CD14-positive monocyte (primary cell): ENCODE measurements at regions not wholly inside any gene's neighbourhood (a gene's known extent, or its start where the extent isn't known, plus 50 kb on each side); places are given as distances from the start of the nearest gene placed in this dataset.

Experiments used
- DNase-seq, 3 donors: peaks; one replicate each; pipeline ENCODE4 v3.0.0-alpha.2; 2011 to 2022
- H2AFZ ChIP-seq: 2 replicates; pipeline ENCODE4 v1.6.0; 2012; ENCODE audit warnings: mild to moderate bottlenecking, low read depth, low read length, inconsistent platforms; ENCODE audit not compliant: insufficient read depth, poor library complexity, severe bottlenecking
- H3K27ac ChIP-seq, 2 donors: 1 replicate in 1 of 2; 2 replicates in 1 of 2; pipeline ENCODE4 v1.5.1; 2012 to 2013; ENCODE audit warnings: low read length in 2 of 2, control low read depth in 1 of 2, inconsistent platforms in 1 of 2, low read depth in 1 of 2, mild to moderate bottlenecking in 1 of 2
- H3K27me3 ChIP-seq, 2 donors: one replicate each; pipeline versions ENCODE4 v1.6.0 to v1.6.1; 2011 to 2013; ENCODE audit warnings: low read length in 2 of 2; ENCODE audit not compliant: control insufficient read depth in 2 of 2, insufficient read depth in 2 of 2
- H3K36me3 ChIP-seq, 2 donors: replicated peaks in 1 of 2; 1 replicate in 1 of 2; 2 replicates in 1 of 2; pipeline versions ENCODE4 v1.5.1 to v1.6.1; 2012 to 2013; ENCODE audit warnings: low read length in 2 of 2, control low read depth in 1 of 2, inconsistent platforms in 1 of 2, mild to moderate bottlenecking in 1 of 2; ENCODE audit not compliant: insufficient read depth in 2 of 2, control insufficient read depth in 1 of 2
- H3K4me1 ChIP-seq, 2 donors: 1 replicate in 1 of 2; 2 replicates in 1 of 2; pipeline versions ENCODE4 v1.5.1 to v1.6.1; 2012 to 2013; ENCODE audit warnings: low read length in 2 of 2, control low read depth in 1 of 2, inconsistent platforms in 1 of 2, mild to moderate bottlenecking in 1 of 2, moderate library complexity in 1 of 2; ENCODE audit not compliant: insufficient read depth in 2 of 2, control insufficient read depth in 1 of 2
- H3K4me2 ChIP-seq: replicated peaks from 2 replicates; pipeline ENCODE3; 2012; ENCODE audit warnings: low read length, moderate library complexity, mild to moderate bottlenecking; ENCODE audit not compliant: poor library complexity, severe bottlenecking; ENCODE audit errors: extremely low read depth
- H3K4me3 ChIP-seq, 3 experiments: fragments of 200-600 bp in 1 of 3; sonication (generic) in 1 of 3; replicated peaks in 1 of 3; 1 replicate in 2 of 3; 2 replicates in 1 of 3; pipeline ENCODE4 v1.5.1; 2011 to 2013; ENCODE audit warnings: low read length in 3 of 3, mild to moderate bottlenecking in 3 of 3, control low read depth in 2 of 3, low read depth in 2 of 3, inconsistent platforms in 1 of 3, moderate library complexity in 1 of 3
- H3K79me2 ChIP-seq: 2 replicates; pipeline ENCODE4 v1.6.0; 2012; ENCODE audit warnings: mild to moderate bottlenecking, control low read depth, inconsistent platforms, low read length, moderate library complexity; ENCODE audit not compliant: insufficient read depth
- H3K9ac ChIP-seq: 2 replicates; pipeline ENCODE4 v1.6.0; 2017; ENCODE audit warnings: low read length, mild to moderate bottlenecking; ENCODE audit not compliant: insufficient read depth, poor library complexity, severe bottlenecking
- H3K9me3 ChIP-seq, 2 donors: replicated peaks in 1 of 2; 1 replicate in 1 of 2; 2 replicates in 1 of 2; pipeline versions ENCODE4 v1.5.1 to v1.6.1; 2012 to 2013; ENCODE audit warnings: low read length in 2 of 2, control low read depth in 1 of 2; ENCODE audit not compliant: control insufficient read depth in 1 of 2, insufficient read depth in 1 of 2
- H4K20me1 ChIP-seq: 2 replicates; pipeline ENCODE4 v1.6.0; 2012; ENCODE audit warnings: mild to moderate bottlenecking, low read length, control low read depth, moderate library complexity; ENCODE audit not compliant: insufficient read depth
- H3K27ac Mint-ChIP-seq, 7 donors: one replicate each; pipeline ENCODE4 v1.8.0; 2020; ENCODE audit warnings: mild to moderate bottlenecking in 7 of 7, mixed read lengths in 7 of 7, moderate library complexity in 6 of 7, inconsistent platforms in 2 of 7
- H3K27me3 Mint-ChIP-seq, 3 donors: one replicate each; pipeline ENCODE4 v1.8.0; 2021 to 2022; ENCODE audit warnings: low read depth in 3 of 3, mild to moderate bottlenecking in 3 of 3, mixed read lengths in 3 of 3, moderate library complexity in 3 of 3, inconsistent platforms in 1 of 3
- H3K36me3 Mint-ChIP-seq, 2 donors: one replicate each; pipeline ENCODE4 v1.8.0; 2020; ENCODE audit warnings: mixed read lengths in 2 of 2, inconsistent platforms in 1 of 2, mild to moderate bottlenecking in 1 of 2
- H3K4me1 Mint-ChIP-seq: one replicate; pipeline ENCODE4 v1.8.0; 2020; ENCODE audit warnings: mild to moderate bottlenecking, mixed read lengths
- H3K4me3 Mint-ChIP-seq, 2 donors: one replicate each; pipeline ENCODE4 v1.8.0; 2020; ENCODE audit warnings: mild to moderate bottlenecking in 2 of 2, mixed read lengths in 2 of 2, moderate library complexity in 1 of 2
- H3K9me3 Mint-ChIP-seq, 7 donors: one replicate each; pipeline ENCODE4 v1.8.0; 2020 to 2022; ENCODE audit warnings: mixed read lengths in 7 of 7, mild to moderate bottlenecking in 6 of 7, moderate library complexity in 6 of 7, inconsistent platforms in 2 of 7
- CTCF ChIP-seq: fragments of 200-600 bp; IDR thresholded peaks from one replicate; pipeline ENCODE4 v1.8.0; 2022; ENCODE audit warnings: antibody characterized with exemption, mild to moderate bottlenecking
- WGBS: methylation state at CpG from one replicate; pipeline ENCODE4 v1.1.5; 2013; ENCODE audit warnings: missing lambda C conversion rate; ENCODE audit not compliant: insufficient coverage; 5-methylcytosine and 5-hydroxymethylcytosine counted together
- intact Hi-C, 2 donors: fragments of 100-400 bp; cut with micrococcal nuclease; formaldehyde crosslinking; loops; one replicate each; pipeline versions ENCODE4 v1.15.0 to v1.15.1; 2023

- Histone ChIP-seq H3K36me3 (no peaks in the 10 kb centered on the region), H3K4me1 (no peaks in the 10 kb centered on the region), H3K9me3 (peaks cover 25% of the 10 kb centered on the region in 2 donors), H3K9ac (no peak overlapping the region), H4K20me1 (no peaks in the 10 kb centered on the region), H3K27ac (no peak overlapping the region), H3K4me3 (no peak overlapping the region), H3K27me3 (no peaks in the 10 kb centered on the region), H3K4me2 (no peak overlapping the region), H2AFZ (no peak overlapping the region), H3K79me2 (no peaks in the 10 kb centered on the region)
- no peak for DNase-seq
- no peak for TF ChIP-seq CTCF
- intact Hi-C loops, result no loop called here
- no peaks in the 10 kb centered on the region for H3K27me3 Mint-ChIP-seq
- WGBS, result 100% methylated on average over 1 of the region's 2 CpGs
- H3K4me3 Mint-ChIP-seq, result no peak overlapping the region
- H3K27ac Mint-ChIP-seq, result no peak overlapping the region
- no peaks in the 10 kb centered on the region for H3K4me1 Mint-ChIP-seq
- H3K36me3 Mint-ChIP-seq, result no peaks in the 10 kb centered on the region
- peaks cover 5 to 21% (median 15%) of the 10 kb centered on the region in 7 donors for H3K9me3 Mint-ChIP-seq
Observed at GRCh38 chr6:63140692-63141318, 70.5 kb upstream of the FKBP1C start.

- no peak overlapping the region for H3K27ac Mint-ChIP-seq
- no peaks in the 10 kb centered on the region for H4K20me1 ChIP-seq
- no peak for TF ChIP-seq CTCF
- no peaks in the 10 kb centered on the region for H3K36me3 Mint-ChIP-seq
- no peaks in the 10 kb centered on the region for H3K4me1 ChIP-seq
- DNase-seq, result no peak
- no peaks in the 10 kb centered on the region for H3K36me3 ChIP-seq
- H3K4me3 ChIP-seq, result no peak overlapping the region
- no peak overlapping the region for H3K4me2 ChIP-seq
- H3K4me3 Mint-ChIP-seq, result no peak overlapping the region
- H3K9me3 ChIP-seq, result peaks cover 0 to 7% of the 10 kb centered on the region in 2 donors
- no peak overlapping the region for H3K27ac ChIP-seq
- H3K27me3 Mint-ChIP-seq, result no peaks in the 10 kb centered on the region
- H3K27me3 ChIP-seq, result no peaks in the 10 kb centered on the region
- no peaks in the 10 kb centered on the region for H3K79me2 ChIP-seq
- intact Hi-C loops, result no loop called here
- H2AFZ ChIP-seq, result no peak overlapping the region
- H3K9ac ChIP-seq, result no peak overlapping the region
- H3K4me1 Mint-ChIP-seq, result no peaks in the 10 kb centered on the region
- peaks cover 2 to 19% (median 3%) of the 10 kb centered on the region in 7 donors for H3K9me3 Mint-ChIP-seq
Observed at GRCh38 chr6:63149730-63150129, 61.5 kb upstream of the FKBP1C start.
